HCT116 (cell line): ENCODE measurements at regions not wholly inside any gene's neighbourhood (a gene's known extent, or its start where the extent isn't known, plus 50 kb on each side); places are given as distances from the start of the nearest gene placed in this dataset.

Experiments
- ATAC-seq: fragments of 200-7000 bp; cut with Tn5 transposase; 2 replicates; pipeline ENCODE4 v1.9.1; 2020; ENCODE audit warnings: mild to moderate bottlenecking, moderate library complexity
- BruUV-seq: library from RNA; stranded (reverse); fragments of 400-500 nt; replicated peaks from 2 replicates; lab custom pipeline; 2021; lab: Mats Ljungman, UMichigan
- CTCF ChIA-PET: fragments of 300-600 bp; sonication (Branson Sonifier 250); formaldehyde crosslinking; loops from one replicate; lab custom pipeline; 2021; ENCODE audit warnings: antibody characterized with exemption; lab: Charles Lee
- POLR2A ChIA-PET: fragments of 300-600, 350-600 bp; sonication (Branson Sonifier 250); formaldehyde crosslinking; loops from one replicate; lab custom pipeline; 2021; ENCODE audit warnings: antibody characterized with exemption; lab: Charles Lee
- RAD21 ChIA-PET, 2 experiments: fragments of 300-600 bp; sonication (Branson Sonifier 250); formaldehyde crosslinking; loops; one replicate each; lab custom pipeline; 2023; ENCODE audit warnings: low total read pairs in 2 of 2; ENCODE audit not compliant: uncharacterized antibody in 2 of 2, unreplicated experiment in 2 of 2, low non-redundant PET in 1 of 2; lab: Charles Lee
- DNase-seq: peaks from one replicate; pipeline ENCODE4 v3.0.0-alpha.2; 2010; ENCODE audit warnings: low read depth, low spot score
- H2AFZ ChIP-seq: fragments of 200-600 bp; shearing (Covaris generic), sonication (generic); 2 replicates; pipeline ENCODE4 v1.6.1; 2017; ENCODE audit warnings: low read depth, mixed run types, mixed read lengths, antibody characterized with exemption, low read length; ENCODE audit not compliant: poor library complexity, severe bottlenecking
- H3K27ac ChIP-seq: 2 replicates; pipeline ENCODE4 v1.5.1; 2012; ENCODE audit warnings: low read depth, low read length
- H3K27me3 ChIP-seq: fragments of 200-600 bp; sonication (generic); 2 replicates; pipeline ENCODE4 v1.6.1; 2016; ENCODE audit warnings: mixed run types, low read length, mixed read lengths; ENCODE audit not compliant: insufficient read depth
- H3K36me3 ChIP-seq, 2 experiments: fragments of 200-500 bp in 1 of 2; fragments of 200-600 bp in 1 of 2; sonication (Bioruptor generic) in 1 of 2; sonication (generic) in 1 of 2; 2 replicates each; pipeline versions ENCODE4 v1.5.1 to v1.6.1; 2014 to 2016; ENCODE audit warnings: low read length in 2 of 2, inconsistent platforms in 1 of 2, mixed read lengths in 1 of 2, mixed run types in 1 of 2; ENCODE audit not compliant: insufficient read depth in 2 of 2, control insufficient read depth in 1 of 2
- H3K4me1 ChIP-seq, 2 experiments: fragments of 200-600 bp in 1 of 2; sonication (generic) in 1 of 2; 2 replicates each; pipeline versions ENCODE4 v1.5.1 to v1.6.1; 2012 to 2017; ENCODE audit warnings: low read length in 2 of 2, inconsistent platforms in 1 of 2, mild to moderate bottlenecking in 1 of 2, mixed read lengths in 1 of 2, mixed run types in 1 of 2, moderate library complexity in 1 of 2; ENCODE audit not compliant: insufficient read depth in 2 of 2, control insufficient read depth in 1 of 2
- H3K4me2 ChIP-seq: fragments of 200-600 bp; sonication (generic); 2 replicates; pipeline ENCODE4 v1.6.1; 2017; ENCODE audit warnings: mixed run types, low read length, mixed read lengths
- H3K4me3 ChIP-seq, 2 experiments: fragments of 200-600 bp in 1 of 2; sonication (generic) in 1 of 2; replicated peaks in 1 of 2; 2 replicates each; pipeline ENCODE4 v1.5.1; 2011 to 2016; ENCODE audit warnings: low read length in 2 of 2, control low read depth in 1 of 2, low read depth in 1 of 2, mild to moderate bottlenecking in 1 of 2, mixed read lengths in 1 of 2, mixed run types in 1 of 2
- H3K79me2 ChIP-seq: fragments of 200-600 bp; sonication (generic); 2 replicates; pipeline ENCODE4 v1.6.1; 2017; ENCODE audit warnings: mild to moderate bottlenecking, mixed run types, low read length, moderate library complexity, mixed read lengths; ENCODE audit not compliant: insufficient read depth
- H3K9ac ChIP-seq: fragments of 200-600 bp; sonication (generic); 2 replicates; pipeline ENCODE4 v1.6.1; 2016; ENCODE audit warnings: low read length, mixed read lengths
- H3K9me2 ChIP-seq: fragments of 200-600 bp; sonication (generic), shearing (Covaris generic); 2 replicates; pipeline ENCODE4 v1.6.1; 2017; ENCODE audit warnings: mixed run types, mild to moderate bottlenecking, moderate library complexity; ENCODE audit not compliant: insufficient read depth
- H3K9me3 ChIP-seq, 2 experiments: fragments of 200-500 bp in 1 of 2; fragments of 200-600 bp in 1 of 2; sonication (Bioruptor generic) in 1 of 2; sonication (generic) in 1 of 2; 2 replicates each; pipeline ENCODE4 v1.6.1; 2014 to 2017; ENCODE audit warnings: low read length in 2 of 2, mixed read lengths in 2 of 2, inconsistent platforms in 1 of 2, low read depth in 1 of 2, mild to moderate bottlenecking in 1 of 2, mixed run types in 1 of 2, moderate library complexity in 1 of 2; ENCODE audit not compliant: control insufficient read depth in 1 of 2, insufficient read depth in 1 of 2
- H4K20me1 ChIP-seq: fragments of 200-600 bp; sonication (generic), shearing (Covaris generic); 2 replicates; pipeline ENCODE4 v1.6.1; 2017; ENCODE audit warnings: mixed run types, mild to moderate bottlenecking, moderate library complexity; ENCODE audit not compliant: insufficient read depth
- CBX3 ChIP-seq: IDR thresholded peaks from 2 replicates; pipeline ENCODE4 v1.6.1; 2012; ENCODE audit warnings: low read depth
- CEBPB ChIP-seq: IDR thresholded peaks from 2 replicates; pipeline ENCODE4 v1.6.1; 2012; ENCODE audit warnings: low read depth
- EGR1 ChIP-seq: IDR thresholded peaks from 2 replicates; pipeline ENCODE4 v1.6.1; 2012; ENCODE audit warnings: low read depth
- EZH2 ChIP-seq: fragments of 200-600 bp; sonication (generic); IDR thresholded peaks from 2 replicates; pipeline ENCODE4 v1.6.1; 2017; ENCODE audit warnings: antibody characterized with exemption, mixed run types
- EZH2phosphoT487 ChIP-seq: fragments of 200-600 bp; IDR thresholded peaks from 2 replicates; pipeline ENCODE4 v1.6.1; 2018; ENCODE audit warnings: antibody characterized with exemption, borderline replicate concordance
- FOSL1 ChIP-seq: IDR thresholded peaks from 2 replicates; pipeline ENCODE4 v1.6.1; 2012; ENCODE audit warnings: low read depth
- JUND ChIP-seq: IDR thresholded peaks from 2 replicates; pipeline ENCODE4 v1.6.1; 2012
- POLR2A ChIP-seq: IDR thresholded peaks from 2 replicates; pipeline ENCODE4 v1.7.0; 2011; ENCODE audit warnings: borderline replicate concordance; ENCODE audit not compliant: insufficient read depth, insufficient read length; ENCODE audit errors: extremely low read depth
- POLR2AphosphoS5 ChIP-seq: IDR thresholded peaks from 2 replicates; pipeline ENCODE4 v1.6.1; 2011; ENCODE audit warnings: mild to moderate bottlenecking, low read depth, low read length, moderate library complexity
- SRF ChIP-seq: IDR thresholded peaks from 2 replicates; pipeline ENCODE4 v1.6.1; 2012; ENCODE audit warnings: low read depth
- YY1 ChIP-seq: IDR thresholded peaks from 2 replicates; pipeline ENCODE4 v1.6.1; 2011; ENCODE audit warnings: low read length, low read depth, moderate library complexity, mild to moderate bottlenecking; ENCODE audit not compliant: insufficient replicate concordance; ENCODE audit errors: extremely low read depth
- ZFX ChIP-seq: fragments of 450-650 bp; IDR thresholded peaks from 2 replicates; pipeline ENCODE4 v1.6.1; 2017
- intact Hi-C: fragments of 100-400 bp; cut with micrococcal nuclease; formaldehyde crosslinking; loops from 2 replicates; pipeline ENCODE4 v1.10.0; 2022
- TF ChIP-seq, protein P1 (sequence below): IDR thresholded peaks from 2 replicates; pipeline ENCODE4 v1.6.1; 2012
- TF ChIP-seq, protein P2 (sequence below): IDR thresholded peaks from 2 replicates; pipeline ENCODE4 v1.6.1; 2012
- TF ChIP-seq, protein P3 (sequence below), 3 experiments: fragments of 200-600 bp in 1 of 3; sonication (generic) in 1 of 3; IDR thresholded peaks in 2 of 3; conservative IDR thresholded peaks in 1 of 3; 2 replicates each; pipeline ENCODE4 v1.5.1; 2012 to 2017; ENCODE audit warnings: low read depth in 2 of 3, low read length in 2 of 3, antibody characterized with exemption in 1 of 3, borderline replicate concordance in 1 of 3, control low read depth in 1 of 3, mild to moderate bottlenecking in 1 of 3, mixed read lengths in 1 of 3, mixed run types in 1 of 3, moderate library complexity in 1 of 3; ENCODE audit not compliant: insufficient read depth in 1 of 3
- TF ChIP-seq, protein P4 (sequence below): IDR thresholded peaks from 2 replicates; pipeline ENCODE4 v1.6.1; 2012; ENCODE audit warnings: low read depth

DNA sequence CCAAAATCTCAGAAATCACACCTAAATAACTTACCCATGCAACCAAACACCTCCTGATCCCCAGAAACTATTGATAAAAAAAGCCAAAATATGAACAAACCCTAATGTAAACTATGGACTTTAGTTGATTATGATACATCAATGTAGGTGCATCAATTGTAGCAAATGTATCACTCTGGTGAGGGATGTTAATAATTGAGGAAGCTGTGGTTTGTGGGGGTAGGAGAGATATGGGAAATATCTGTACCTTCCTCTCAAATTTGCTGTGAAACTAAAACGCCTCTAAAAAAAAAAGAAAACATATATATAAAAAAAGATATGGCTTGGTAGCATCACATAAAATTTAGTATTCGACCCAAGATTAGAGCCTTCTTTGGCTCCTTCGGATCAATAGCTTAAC, 144.3 kb upstream of the CPEB2 start (continued):
- TF ChIP-seq, protein P1, sequence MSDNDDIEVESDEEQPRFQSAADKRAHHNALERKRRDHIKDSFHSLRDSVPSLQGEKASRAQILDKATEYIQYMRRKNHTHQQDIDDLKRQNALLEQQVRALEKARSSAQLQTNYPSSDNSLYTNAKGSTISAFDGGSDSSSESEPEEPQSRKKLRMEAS = no peak
- no peak for TF ChIP-seq POLR2A
- TF ChIP-seq EZH2 = no peak
- no peak for TF ChIP-seq JUND
- no peak for TF ChIP-seq EZH2phosphoT487
- no peak for TF ChIP-seq YY1

DNA sequence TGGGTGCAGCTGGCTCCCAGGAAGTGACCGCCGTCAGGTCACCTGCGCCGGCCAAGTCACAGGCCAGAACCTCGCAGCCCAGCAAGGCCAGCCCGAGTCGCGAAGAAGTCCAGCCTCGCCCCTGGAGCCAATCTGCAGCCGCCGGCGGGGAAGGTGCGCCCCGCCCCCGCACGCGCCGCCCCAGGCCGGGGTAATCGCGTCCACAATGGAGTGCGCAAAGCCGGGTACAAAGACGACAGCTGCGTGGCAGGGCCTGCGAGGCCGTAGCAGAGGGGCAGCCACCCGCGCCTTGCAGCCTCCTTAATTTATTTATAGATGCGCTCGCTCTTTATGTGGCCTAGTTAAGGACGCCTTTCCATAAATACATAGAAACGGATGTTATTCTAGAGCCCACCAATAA, 139.4 kb upstream of the CPEB2 start:
- CTCF ChIA-PET = no interaction called here
- no peak for ATAC-seq
- Histone ChIP-seq H3K36me3 (no peaks in the 10 kb centered on the region), H3K27me3 (no peaks in the 10 kb centered on the region), H3K27ac (no peak overlapping the region), H3K9ac (no peak overlapping the region), H2AFZ (no peak overlapping the region), H3K9me2 (no peaks in the 10 kb centered on the region), H3K4me1 (no peaks in the 10 kb centered on the region), H3K9me3 (no peaks in the 10 kb centered on the region), H3K4me3 (no peak overlapping the region), H3K4me2 (no peak overlapping the region), H4K20me1 (no peaks in the 10 kb centered on the region), H3K79me2 (no peaks in the 10 kb centered on the region)
- no peak for DNase-seq
- intact Hi-C loops = no loop called here
- POLR2A ChIA-PET = no interaction called here
- RAD21 ChIA-PET = no interaction called here
- BruUV-seq = no TSS peak
- TF ChIP-seq SRF (no peak), FOSL1 (no peak), POLR2AphosphoS5 (no peak), ZFX (no peak), EZH2phosphoT487 (no peak), EZH2 (no peak), POLR2A (no peak), EGR1 (no peak), YY1 (no peak), CEBPB (no peak), CBX3 (no peak)
- TF ChIP-seq, protein P2, sequence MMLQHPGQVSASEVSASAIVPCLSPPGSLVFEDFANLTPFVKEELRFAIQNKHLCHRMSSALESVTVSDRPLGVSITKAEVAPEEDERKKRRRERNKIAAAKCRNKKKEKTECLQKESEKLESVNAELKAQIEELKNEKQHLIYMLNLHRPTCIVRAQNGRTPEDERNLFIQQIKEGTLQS = no peak
- TF ChIP-seq, protein P3, sequence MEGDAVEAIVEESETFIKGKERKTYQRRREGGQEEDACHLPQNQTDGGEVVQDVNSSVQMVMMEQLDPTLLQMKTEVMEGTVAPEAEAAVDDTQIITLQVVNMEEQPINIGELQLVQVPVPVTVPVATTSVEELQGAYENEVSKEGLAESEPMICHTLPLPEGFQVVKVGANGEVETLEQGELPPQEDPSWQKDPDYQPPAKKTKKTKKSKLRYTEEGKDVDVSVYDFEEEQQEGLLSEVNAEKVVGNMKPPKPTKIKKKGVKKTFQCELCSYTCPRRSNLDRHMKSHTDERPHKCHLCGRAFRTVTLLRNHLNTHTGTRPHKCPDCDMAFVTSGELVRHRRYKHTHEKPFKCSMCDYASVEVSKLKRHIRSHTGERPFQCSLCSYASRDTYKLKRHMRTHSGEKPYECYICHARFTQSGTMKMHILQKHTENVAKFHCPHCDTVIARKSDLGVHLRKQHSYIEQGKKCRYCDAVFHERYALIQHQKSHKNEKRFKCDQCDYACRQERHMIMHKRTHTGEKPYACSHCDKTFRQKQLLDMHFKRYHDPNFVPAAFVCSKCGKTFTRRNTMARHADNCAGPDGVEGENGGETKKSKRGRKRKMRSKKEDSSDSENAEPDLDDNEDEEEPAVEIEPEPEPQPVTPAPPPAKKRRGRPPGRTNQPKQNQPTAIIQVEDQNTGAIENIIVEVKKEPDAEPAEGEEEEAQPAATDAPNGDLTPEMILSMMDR (IDR thresholded peaks at IDR 0.05 in 2 of 3, conservative IDR thresholded peaks at IDR 0.05 in 1 of 3; ENCODE audit: borderline replicate concordance in 1 of 3, insufficient read depth in 1 of 3, low read depth in 2 of 3, low read length in 2 of 3) = no peak
- TF ChIP-seq, protein P1 = no peak
- TF ChIP-seq, protein P4, sequence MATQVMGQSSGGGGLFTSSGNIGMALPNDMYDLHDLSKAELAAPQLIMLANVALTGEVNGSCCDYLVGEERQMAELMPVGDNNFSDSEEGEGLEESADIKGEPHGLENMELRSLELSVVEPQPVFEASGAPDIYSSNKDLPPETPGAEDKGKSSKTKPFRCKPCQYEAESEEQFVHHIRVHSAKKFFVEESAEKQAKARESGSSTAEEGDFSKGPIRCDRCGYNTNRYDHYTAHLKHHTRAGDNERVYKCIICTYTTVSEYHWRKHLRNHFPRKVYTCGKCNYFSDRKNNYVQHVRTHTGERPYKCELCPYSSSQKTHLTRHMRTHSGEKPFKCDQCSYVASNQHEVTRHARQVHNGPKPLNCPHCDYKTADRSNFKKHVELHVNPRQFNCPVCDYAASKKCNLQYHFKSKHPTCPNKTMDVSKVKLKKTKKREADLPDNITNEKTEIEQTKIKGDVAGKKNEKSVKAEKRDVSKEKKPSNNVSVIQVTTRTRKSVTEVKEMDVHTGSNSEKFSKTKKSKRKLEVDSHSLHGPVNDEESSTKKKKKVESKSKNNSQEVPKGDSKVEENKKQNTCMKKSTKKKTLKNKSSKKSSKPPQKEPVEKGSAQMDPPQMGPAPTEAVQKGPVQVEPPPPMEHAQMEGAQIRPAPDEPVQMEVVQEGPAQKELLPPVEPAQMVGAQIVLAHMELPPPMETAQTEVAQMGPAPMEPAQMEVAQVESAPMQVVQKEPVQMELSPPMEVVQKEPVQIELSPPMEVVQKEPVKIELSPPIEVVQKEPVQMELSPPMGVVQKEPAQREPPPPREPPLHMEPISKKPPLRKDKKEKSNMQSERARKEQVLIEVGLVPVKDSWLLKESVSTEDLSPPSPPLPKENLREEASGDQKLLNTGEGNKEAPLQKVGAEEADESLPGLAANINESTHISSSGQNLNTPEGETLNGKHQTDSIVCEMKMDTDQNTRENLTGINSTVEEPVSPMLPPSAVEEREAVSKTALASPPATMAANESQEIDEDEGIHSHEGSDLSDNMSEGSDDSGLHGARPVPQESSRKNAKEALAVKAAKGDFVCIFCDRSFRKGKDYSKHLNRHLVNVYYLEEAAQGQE = no peak
